GM10248 (cell line): ENCODE measurements at regions not wholly inside any gene's neighbourhood (a gene's known extent, or its start where the extent isn't known, plus 50 kb on each side); places are given as distances from the start of the nearest gene placed in this dataset.

Experiments used
- CTCF ChIA-PET: fragments of 300-600 bp; sonication (Branson Sonifier 250); formaldehyde crosslinking; extraction: SDS; loops from one replicate; lab custom pipeline; 2021; ENCODE audit warnings: antibody characterized with exemption; lab: Yijun Ruan, JAX
- POLR2A ChIA-PET: fragments of 350-650 bp; sonication (Branson Sonifier 250); formaldehyde crosslinking; extraction: SDS; loops from one replicate; lab custom pipeline; 2020; ENCODE audit warnings: antibody characterized with exemption; lab: Yijun Ruan, JAX
- DNase-seq: peaks from one replicate; pipeline ENCODE4 v3.0.0; 2012; ENCODE audit errors: extremely low spot score
- CTCF ChIP-seq: IDR thresholded peaks from 2 replicates; pipeline ENCODE4 v1.5.1; 2012; ENCODE audit warnings: mild to moderate bottlenecking, low read depth; ENCODE audit errors: extremely low read depth, missing control alignments, control extremely low read depth

- ChIA-PET POLR2A (no interaction called here), CTCF (interaction anchor here (0.9 to 1.2 kb wide), 3 partner anchors 8 to 19 kb away, joined by 3 to 5 read pairs (median 4); no protein-coding TSS in a partner anchor)
- DNase-seq: no peak
- no peak for TF ChIP-seq CTCF
These were observed 127.7 kb upstream of the DLG1 start for GRCh38 chr3:197426121-197426566.

- ChIA-PET POLR2A (no interaction called here), CTCF (interaction anchor here (1.2 kb wide), 1 partner anchor 19 kb away, joined by 5 read pairs; no protein-coding TSS in a partner anchor)
- no peak for TF ChIP-seq CTCF
- no peak for DNase-seq
These were observed 127.2 kb upstream of the DLG1 start for GRCh38 chr3:197425485-197426120.

GRCh38 chr3:197424674-197425484 lies 126.5 kb upstream of the DLG1 start:
- ChIA-PET CTCF (no interaction called here), POLR2A (no interaction called here)
- TF ChIP-seq CTCF: no peak

GRCh38 chr3:197424266-197424665 lies 125.9 kb upstream of the DLG1 start:
- POLR2A ChIA-PET: no interaction called here
- TF ChIP-seq CTCF: no peak
- CTCF ChIA-PET: no interaction called here
- DNase-seq: no peak

More at GRCh38 chr3:197424674-197425484, 126.5 kb upstream of the DLG1 start:
- no peak for DNase-seq

GRCh38 chr3:197423376-197423775 lies 125.0 kb upstream of the DLG1 start:
- POLR2A ChIA-PET: no interaction called here
- CTCF ChIA-PET: no interaction called here
- no peak for DNase-seq

More at GRCh38 chr3:197423376-197423775, 125.0 kb upstream of the DLG1 start:
- no peak for TF ChIP-seq CTCF
